DMS153 (cell line): ENCODE measurements at regions not wholly inside any gene's neighbourhood (a gene's known extent, or its start where the extent isn't known, plus 50 kb on each side); places are given as distances from the start of the nearest gene placed in this dataset.

Experiments used
- DNase-seq: peaks from one replicate; lab custom pipeline; 2025; lab: John Stamatoyannopoulos, UW

DNA sequence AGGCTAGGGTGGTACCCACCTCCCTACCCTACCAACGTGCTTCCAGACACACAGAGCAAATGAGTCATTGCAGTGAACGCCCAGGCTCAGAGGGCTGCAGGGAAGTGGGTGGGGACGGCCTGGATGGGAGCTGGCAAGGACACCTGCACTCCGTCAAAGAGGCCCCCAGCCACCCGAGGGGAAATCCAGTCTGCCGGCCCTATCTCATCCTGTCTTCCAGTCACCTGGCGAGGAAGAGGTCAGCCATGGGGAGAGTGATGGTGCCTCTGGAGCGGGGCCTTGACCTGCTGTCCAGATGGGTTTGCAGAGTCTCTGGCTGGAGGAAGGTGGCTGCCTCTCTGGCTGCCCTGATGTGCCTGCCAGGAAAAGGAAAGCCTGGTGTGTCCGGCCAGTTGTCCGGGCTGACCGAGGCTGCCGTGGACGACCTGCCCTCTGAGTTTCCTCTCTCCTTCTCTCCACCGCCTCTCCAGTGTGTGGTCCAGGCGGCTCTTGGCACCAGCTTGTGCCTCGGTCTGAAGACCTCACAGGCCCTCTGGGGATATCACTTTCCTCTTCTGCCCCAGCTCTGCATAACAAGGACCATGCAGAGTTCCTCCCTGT lies 209.7 kb upstream of the COPS8 start:
- peak; percentile 22 for DNase-seq

DNA sequence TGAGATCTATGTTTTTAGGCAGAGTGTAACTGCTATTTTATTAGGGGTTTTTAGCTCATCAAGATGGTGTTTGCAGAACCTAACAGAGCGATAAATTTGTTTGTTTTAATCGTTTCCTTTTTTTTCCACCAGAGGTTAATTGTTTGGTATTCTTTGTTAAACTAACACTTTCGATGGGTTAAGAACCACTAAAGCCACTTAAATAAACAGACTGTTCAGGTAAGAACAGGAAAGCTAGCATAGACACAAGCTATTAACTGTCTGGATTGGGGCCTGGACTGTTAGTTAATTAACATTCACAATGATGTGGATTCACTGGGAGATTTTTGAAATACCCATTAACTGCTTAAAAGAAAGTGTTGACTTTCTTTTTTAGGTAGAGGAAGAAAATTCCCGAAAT lies 209.0 kb upstream of the COPS8 start:
- DNase-seq: peak; percentile 93

DNA sequence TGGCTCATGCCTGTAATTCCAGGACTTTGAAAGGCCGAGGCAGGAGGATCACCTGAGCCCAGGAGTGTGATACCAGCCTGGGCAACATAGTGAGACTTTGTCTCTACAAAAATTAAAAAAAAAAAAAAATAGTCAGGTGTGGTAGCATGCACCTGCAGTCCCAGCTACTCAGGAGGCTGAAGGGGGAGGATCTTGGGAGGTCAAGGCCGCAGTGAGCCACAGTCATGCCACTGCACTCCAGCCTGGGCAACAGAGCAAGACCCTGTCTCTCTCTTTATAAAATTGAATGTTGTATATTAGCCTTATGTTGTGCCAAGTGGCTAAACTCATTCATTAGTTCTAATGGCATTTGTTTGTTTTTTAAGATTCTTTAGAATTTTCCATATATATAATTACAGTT lies 207.7 kb upstream of the COPS8 start:
- no peak for DNase-seq

DNA sequence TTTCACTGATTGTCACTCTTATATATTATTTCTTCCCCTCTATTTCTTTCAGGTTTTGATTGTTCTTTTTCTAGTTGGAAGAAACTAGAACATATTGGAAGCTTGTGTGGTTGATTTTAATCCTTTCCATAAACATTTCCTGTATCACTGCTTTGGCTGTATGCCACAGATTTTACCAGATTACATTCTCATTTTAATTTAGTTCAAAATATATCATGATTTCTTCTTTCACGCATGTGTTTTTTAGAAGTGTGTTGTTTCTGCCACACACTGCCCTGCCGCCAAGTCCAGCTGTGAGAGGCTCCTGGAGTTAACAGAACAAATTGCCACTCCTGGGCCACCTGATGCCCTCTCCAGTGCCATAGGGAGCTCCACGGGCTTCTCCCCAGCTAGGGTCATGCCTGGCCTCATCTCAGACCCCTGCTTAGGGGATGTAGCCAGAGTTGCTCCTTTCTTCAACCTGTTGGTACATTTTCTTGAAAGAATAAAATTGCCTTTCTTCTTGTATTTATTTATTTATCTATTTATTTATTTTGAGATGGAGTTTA lies 206.2 kb upstream of the COPS8 start:
- DNase-seq: no peak

DNA sequence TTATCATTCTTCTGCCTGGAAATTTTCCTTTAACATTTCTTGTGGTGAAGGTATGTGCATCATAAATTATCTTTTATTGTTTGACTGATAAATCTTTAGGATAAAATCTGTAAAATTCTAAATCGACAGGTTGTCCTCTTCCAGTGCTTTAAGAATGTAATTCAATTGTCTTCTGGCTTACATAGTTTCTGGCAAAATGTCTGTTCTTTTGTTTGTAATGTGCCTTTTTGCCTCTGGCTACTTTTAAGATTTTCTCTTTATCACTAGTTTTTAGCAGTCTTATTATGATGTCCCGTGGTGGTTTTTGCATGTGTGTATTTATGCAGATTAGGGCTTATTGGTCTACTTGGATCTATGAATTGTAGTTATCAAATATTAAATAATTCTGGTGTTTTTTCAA lies 203.6 kb upstream of the COPS8 start:
- DNase-seq: no peak

DNA sequence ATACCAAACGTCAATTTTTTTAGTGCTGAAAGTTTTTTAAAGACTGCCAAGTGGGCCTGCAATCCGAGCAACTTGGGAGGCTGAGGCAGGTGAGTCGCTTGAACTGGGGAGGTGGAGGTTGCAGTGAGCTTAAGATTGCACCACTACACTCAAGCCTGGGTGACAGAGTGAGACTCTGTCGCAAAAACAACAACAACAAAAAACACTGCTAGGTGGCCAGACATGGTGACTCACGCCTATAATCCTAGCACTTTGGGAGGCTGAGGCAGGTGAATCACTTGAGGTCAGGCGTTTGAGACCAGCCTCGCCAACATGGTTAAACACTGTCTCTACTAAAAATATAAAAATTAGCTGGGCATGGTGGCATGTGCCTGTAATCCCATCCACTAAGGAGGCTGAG lies 202.8 kb upstream of the COPS8 start:
- DNase-seq: no peak

DNA sequence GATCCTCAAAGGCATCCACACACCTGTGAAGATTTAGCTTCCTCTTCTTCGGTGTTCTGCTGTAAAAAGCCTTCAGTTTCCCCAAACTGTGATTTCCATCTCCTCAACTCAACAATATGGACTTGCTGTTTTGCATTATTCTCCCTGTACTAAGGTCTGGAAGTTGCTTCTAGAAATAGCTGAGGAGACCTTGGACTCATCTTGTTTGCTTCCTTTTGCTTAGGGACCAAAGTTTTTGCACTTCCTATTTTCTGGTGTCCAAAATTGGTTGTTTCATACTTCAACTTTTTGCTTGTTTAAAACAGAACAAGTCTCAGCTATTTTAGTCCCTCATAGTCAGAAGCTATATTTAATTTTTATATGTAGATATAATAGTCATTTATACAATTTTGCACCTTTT lies 201.9 kb upstream of the COPS8 start:
- no peak for DNase-seq

DNA sequence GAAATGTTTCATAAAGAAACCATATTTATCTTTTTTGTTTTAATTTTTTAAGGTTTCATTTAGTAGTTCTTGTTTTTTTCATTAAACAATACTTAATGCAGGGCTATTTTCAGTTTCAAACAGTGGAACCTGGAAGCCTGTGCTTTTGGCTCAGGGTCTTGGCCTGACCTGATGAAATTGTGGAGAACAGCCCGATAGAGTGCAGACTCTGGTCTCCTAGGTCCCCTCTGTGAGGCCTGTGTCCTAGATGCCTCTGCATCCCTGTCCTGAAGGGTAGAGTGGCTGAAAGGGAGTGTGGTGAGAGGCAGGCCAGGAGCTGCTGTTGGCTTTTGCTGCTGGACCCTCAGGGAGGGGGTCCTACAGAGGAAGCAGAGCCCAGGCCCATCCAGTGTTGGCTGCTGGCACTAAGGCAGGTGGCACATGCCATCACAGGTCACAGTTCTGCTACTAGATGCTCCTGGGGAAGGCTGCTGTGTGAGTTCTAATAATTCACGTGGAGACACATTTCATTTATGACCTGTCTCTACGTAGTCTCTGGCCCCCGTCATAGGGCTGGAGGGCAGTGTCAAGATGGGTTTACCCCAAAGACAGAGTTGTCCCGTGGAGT lies 201.0 kb upstream of the COPS8 start:
- DNase-seq: no peak

DNA sequence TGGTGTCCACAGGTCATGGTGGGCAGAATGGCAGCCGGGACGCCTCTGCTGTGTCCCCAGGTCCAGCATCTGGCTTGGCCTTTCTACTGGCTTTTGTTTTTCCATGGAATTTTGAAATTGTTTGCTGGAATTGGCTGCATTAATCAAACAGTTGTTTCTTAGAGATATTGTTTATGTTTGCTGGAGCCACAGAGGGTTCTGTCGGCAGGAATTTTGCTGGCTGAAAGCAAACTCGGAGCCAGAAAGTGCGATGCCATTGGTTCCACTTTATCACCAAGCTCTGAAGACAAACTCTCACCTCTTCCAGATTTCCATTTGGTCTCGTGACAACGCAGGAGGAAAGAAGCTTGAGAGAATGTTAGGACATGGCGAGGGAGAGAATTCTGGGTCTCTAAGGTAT lies 199.2 kb upstream of the COPS8 start:
- DNase-seq: no peak

DNA sequence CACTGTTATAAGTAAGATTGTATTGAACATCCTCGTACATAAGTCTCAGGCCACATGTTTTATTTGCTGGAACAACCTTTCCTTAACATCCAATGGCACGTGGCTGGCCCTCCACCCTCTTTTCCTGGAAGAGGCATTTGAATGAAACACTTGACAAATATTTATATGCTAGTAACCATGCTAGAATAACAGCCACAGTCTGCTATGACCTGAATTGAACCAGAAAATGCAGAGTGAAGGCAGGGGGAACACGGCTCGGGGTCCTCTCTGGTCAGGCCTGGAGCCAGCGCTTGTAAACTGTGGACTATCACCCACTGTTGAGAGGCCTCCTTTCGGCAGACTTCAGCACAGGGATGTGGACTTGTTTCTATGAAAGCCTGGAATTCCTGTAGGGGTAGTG lies 198.2 kb upstream of the COPS8 start:
- no peak for DNase-seq

DNA sequence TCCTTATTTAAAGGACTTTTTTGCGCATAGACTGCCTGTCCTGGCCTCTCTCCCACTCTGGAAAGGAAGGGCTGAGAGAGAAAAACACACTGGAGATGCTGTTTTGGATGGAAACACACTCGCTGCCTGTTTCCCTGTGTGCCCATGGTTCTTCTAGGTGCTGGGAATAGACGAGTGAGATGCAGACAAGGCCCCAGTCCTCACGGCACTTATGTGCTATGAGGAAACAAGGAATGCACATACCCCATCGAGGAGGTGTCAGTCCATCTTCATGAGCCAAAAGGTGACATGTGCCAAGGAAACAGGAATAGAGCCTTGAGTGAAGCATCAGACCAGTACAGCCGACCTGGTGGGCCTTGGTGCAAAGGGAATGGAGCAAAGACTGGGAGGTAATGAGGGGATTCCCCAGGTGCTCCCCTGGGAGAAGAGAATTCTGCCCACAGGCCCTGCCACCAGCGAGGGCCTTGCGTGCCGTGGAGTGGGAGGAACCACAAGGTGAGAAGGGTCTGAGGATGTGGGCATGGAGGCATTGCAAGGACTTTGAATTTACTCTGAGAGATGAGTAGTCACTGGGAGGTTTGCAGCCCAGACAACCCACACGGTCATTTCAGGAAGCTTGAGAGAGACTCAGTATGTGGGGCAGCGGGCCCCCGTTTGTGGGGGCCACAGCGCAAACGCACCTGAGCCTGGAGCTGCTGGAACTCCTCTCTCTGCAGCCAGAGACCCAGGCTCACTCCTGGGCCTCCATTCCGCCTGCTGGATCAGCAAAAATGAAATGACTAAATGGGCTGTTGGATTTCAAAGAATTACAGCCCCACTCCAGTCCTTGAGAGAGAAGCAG lies 197.5 kb upstream of the COPS8 start:
- no peak for DNase-seq

DNA sequence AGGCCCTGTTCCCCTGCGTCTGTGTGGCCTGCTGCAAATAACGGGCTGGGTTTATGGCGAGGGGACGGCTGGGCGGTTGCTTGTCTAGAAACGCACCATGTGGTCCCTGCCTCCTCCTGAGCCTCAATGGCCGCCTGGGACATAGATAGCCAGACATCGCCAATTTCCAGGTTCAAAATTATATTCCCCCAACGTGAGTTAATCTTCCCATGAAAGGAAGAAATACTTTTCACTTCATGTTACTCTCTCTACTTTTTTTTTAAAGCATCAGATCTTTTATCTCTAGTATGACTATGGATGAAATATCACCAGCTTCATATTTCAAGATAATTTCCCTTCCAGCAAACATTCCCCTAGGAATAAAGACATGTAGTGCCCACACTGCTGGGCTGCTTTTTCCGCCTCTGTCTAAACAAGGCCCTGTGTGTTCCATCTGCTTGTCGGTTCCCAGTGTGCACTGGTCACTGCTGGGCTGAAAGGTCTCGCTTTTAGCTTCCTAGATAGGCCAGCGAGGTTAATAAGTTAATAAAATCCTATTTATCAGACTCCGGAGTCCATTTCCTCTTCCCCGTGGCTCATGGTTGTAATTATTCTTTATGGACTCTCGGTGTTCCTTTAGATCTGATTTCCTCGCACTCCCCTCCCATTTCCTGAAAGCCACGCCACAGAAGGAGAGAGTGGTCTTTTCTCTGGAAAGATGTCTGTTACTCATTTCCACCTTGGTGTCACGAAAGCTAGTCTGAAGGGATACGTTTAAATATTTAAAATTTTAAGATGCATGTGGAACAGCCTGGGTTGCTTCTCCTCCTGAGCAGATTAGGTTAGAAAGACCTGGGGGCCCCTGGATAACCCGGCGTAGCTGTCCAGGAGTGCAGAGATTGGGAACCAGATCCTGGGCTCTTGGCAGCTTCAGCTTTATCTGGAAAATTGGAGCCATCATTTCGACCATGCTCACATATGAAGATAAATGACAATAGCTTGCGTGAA lies 196.6 kb upstream of the COPS8 start:
- no peak for DNase-seq

DNA sequence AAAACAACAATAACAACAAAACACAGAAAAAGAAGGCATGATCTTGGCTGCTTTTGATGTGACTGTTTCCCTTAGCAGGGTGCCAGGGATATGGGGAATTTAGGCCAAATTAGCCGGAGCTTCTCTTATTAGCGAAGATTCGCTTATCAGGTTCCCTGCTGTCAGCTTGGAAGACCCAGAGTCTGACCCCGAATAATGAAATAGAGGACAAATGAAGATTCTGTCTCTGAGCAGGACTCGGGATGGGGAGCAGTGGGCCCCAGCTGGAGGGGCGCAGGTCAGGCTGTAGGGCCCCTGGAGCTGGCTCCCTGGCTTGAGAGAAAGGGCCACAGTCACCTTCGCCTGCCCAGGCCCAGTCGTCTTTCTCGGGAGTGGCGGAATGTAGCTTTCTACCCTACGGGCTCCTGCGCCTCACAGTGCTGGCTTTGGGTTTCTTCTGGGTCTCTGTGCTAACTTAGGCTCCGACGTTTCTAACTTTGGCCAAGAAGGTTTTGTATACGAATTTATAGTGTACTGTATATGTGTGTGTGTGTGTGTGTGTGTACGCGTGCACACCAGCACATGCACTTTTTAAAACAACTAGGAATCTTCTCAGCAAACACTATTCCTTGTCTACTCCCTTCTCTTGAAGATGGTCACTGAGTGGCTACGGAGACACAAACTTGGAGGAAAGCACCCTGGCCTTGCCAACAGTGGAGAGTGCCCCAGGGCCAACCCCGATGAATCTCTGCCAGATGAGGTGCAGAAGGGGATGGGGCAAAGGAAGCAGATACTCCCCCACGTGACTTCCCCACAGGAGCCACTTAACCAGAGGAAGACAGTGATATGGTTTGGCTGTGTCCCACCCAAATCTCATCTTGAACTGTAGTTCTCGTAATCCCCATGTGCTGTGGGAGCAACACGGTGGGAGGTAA lies 195.6 kb upstream of the COPS8 start:
- DNase-seq: no peak

DNA sequence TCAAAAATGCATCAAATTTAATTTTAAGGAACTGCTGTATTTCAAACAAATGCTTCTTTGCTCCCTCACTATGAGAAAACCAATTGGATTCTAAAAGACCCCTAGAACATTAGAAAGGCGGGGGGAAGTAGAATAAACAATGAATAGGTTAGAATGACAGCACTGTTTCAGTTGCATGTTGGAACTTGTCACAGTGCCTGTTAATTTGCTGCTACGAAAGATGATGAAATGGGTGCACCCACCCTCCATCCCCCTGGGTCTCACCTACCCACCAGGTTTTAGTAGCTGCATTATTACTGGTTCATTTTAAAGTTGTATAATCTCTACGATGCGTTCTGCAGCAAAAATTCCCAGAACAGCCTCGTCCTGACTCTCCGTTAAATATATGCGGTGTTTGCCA lies 193.0 kb upstream of the COPS8 start:
- DNase-seq: no peak

DNA sequence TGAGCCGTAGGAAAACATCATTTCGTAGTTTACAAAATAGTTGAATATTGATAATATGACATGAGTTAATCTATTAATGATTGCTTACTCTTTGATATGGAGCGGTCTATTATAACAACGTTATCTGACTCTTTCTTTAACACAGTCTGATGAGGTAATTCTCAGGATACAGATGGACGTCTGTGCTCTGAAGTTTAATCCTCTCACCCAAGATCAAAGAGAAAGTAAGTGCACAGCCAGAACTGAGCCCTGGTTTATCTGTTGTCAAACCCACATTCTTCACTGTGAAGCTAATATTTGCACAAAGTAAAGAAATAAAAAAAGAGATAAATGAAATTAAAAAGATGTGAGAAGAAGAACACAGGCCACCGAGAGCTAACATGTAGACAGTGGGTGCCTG lies 190.9 kb upstream of the COPS8 start:
- DNase-seq: no peak

DNA sequence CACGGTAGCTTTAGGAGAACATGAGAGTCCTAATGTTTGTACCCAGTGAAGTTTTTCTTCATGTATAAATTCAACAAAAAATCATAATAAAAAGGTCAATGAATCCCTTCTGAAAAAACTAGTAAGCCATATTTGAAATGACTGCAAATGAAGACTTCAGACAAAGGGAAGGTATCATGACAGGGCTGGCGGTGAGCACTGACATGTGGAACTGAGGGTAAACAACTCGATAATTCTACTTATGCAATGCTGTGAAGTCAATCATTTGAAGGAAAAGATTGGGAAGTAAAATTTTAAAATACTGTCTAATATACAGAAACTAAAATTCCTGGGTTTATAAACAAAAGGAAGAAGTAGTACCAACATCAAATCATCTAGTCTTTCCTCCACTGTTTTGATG lies 190.2 kb upstream of the COPS8 start:
- no peak for DNase-seq

DNA sequence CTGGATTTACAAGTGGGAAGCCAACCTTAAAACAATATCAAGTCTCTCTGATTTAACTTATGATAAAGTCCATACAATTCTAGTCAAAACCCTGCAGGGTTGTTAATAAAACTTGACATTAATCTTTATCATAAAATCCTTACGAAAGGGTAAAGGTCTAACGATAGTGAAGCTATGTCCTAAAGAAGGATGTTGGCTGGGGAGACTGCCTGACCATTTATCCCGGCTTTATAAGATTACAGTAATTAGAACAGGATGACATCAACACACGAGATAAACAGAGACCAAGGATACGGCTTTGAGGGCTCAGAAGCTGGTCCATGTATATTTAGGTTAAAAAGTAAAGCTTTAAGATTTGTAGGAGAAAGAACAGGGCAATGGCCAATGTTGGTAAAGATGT lies 189.0 kb upstream of the COPS8 start:
- DNase-seq: no peak

DNA sequence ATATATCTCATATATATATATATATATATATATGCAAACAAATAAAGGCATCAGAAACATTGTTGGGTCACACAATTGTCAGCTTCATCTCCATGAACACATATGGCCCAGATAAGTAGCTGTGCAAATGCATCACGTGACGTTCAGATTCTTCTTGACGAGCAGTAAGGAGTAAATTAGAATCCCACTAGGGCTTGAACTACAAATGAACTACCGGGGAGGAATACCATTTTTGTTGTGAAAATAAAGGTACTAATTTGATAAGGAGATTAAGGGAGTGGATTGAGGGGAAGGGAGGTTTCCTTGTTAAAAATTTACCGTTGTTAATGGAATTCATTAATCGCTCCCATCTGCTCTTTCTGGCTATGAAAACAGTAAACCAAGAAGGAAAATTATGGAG lies 186.5 kb upstream of the COPS8 start:
- DNase-seq: no peak

DNA sequence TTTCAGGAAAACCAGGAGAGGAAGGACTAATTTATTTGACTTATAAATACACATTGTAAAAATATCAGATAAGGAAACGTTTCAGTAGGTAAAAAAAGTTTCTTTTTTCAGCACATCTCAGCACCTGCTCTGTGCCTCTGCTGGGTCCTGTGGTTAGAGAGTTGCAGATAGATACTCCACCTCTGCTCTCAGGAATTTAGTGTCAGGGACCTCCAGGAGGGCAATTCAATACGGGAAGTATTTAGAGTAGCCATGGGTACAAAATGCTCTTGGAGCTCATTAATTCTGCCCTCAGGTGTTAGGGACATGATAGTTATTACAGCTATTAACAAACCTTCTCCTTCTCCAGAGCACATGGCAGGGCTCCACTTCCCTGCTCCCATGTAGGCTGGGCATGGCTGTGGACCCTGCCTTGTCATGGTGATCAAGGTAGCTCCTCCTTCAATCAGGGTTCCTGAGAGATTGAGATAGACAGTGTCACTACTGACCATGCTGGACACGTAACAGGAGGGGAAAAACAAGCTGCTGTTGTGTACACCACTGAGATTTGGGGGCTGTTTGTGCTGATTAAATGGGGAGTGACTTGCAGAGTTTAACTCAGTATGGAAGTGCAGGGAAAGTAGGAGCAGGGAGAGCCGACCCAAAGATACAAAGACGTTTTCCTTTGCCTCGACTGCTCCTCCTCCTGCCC lies 185.6 kb upstream of the COPS8 start:
- no peak for DNase-seq

DNA sequence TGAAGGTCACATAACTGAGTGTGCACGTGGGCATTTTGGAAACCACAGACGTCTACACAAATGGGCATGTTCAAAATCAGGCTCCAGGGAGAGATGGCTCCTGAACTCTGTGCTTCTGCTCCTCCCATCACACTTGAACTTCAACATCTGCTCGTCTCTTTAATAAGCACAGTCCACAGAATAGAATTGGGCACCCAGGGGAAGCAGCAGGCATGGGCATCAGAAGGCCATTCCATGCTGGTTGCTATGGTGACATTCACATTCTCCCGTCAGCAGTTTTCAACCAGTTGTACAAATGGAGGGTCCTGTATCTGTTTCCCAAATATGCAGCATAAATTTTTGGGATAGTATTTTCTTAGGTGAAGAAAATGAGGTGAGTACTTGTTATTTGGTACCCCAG lies 183.7 kb upstream of the COPS8 start:
- DNase-seq: no peak
